Upper lobe of left lung (tissue), 6 donors: ENCODE measurements at regions not wholly inside any gene's neighbourhood (a gene's known extent, or its start where the extent isn't known, plus 50 kb on each side); places are given as distances from the start of the nearest gene placed in this dataset.
"Not testable (repeated sequence)": the region's sequence is repeated elsewhere in the genome, so short reads cannot be mapped to it uniquely, and the experiment has no call there.

ENCODE experiments used
- ATAC-seq, 2 donors: fragments of 200-7000 bp; cut with Tn5 transposase; one replicate each; pipeline ENCODE4 v1.9.1; 2022; ENCODE audit warnings: mild to moderate bottlenecking in 2 of 2, moderate library complexity in 2 of 2; ENCODE audit not compliant: low FRiP score in 2 of 2
- DNase-seq, 2 donors: peaks; one replicate each; pipeline ENCODE4 v3.0.0-alpha.2; 2019 to 2020
- H3K27ac ChIP-seq, 4 donors: fragments of 200-600 bp; sonication (generic); one replicate each; pipeline ENCODE4 v1.5.1; 2016 to 2019
- H3K27me3 ChIP-seq, 4 donors: fragments of 200-600 bp; sonication (generic); one replicate each; pipeline ENCODE4 v1.5.1; 2017 to 2019
- H3K36me3 ChIP-seq, 4 donors: fragments of 200-600 bp; sonication (generic); one replicate each; pipeline ENCODE4 v1.5.1; 2016 to 2019
- H3K4me1 ChIP-seq, 4 donors: fragments of 200-600 bp; sonication (generic); one replicate each; pipeline ENCODE4 v1.5.1; 2018 to 2019
- H3K4me3 ChIP-seq, 4 donors: fragments of 200-600 bp; sonication (generic); one replicate each; pipeline ENCODE4 v1.5.1; 2017 to 2019; ENCODE audit warnings: mild to moderate bottlenecking in 2 of 4, moderate library complexity in 1 of 4
- H3K9me3 ChIP-seq, 4 donors: fragments of 200-600 bp; sonication (generic); one replicate each; pipeline ENCODE4 v1.5.1; 2018 to 2019
- CTCF ChIP-seq, 6 experiments: fragments of 450-650 bp in 4 of 6; fragments of 200-600 bp in 2 of 6; sonication (generic) in 2 of 6; IDR thresholded peaks; one replicate each; pipeline ENCODE4 v1.5.1; 2016 to 2019; ENCODE audit warnings: antibody characterized with exemption in 6 of 6
- EP300 ChIP-seq, 4 donors: sonication (generic); formaldehyde crosslinking; IDR thresholded peaks; one replicate each; pipeline ENCODE4 v1.5.1; 2017; ENCODE audit warnings: antibody characterized with exemption in 4 of 4, control low read depth in 2 of 4
- POLR2A ChIP-seq, 4 donors: fragments of 450-650 bp; IDR thresholded peaks; one replicate each; pipeline ENCODE4 v1.5.1; 2016 to 2017; ENCODE audit warnings: antibody characterized with exemption in 4 of 4, mild to moderate bottlenecking in 2 of 4
- POLR2AphosphoS5 ChIP-seq, 2 donors: sonication (generic); formaldehyde crosslinking; IDR thresholded peaks; one replicate each; pipeline ENCODE4 v1.5.1; 2017; ENCODE audit warnings: antibody characterized with exemption in 2 of 2
- WGBS, 2 donors: methylation state at CpG; one replicate each; pipeline ENCODE4 v1.1.5; 2017 to 2018; 5-methylcytosine and 5-hydroxymethylcytosine counted together
- donor health status: DM: no; HTN: no; CAD: no; lungs with moderate emphysema.
- donor health status: DM: no; HTN: yes; CAD: no; lungs with severe emphysema.

GRCh38 chr1:94660994-94661393 is 119.4 kb upstream of the F3 start:
- no peaks in the 10 kb centered on the region for H3K27me3 ChIP-seq
- DNase-seq: no peak
- ATAC-seq: no peak
- H3K36me3 ChIP-seq: no peaks in the 10 kb centered on the region
- no peak overlapping the region for H3K4me3 ChIP-seq
- no peak overlapping the region for H3K27ac ChIP-seq
- TF ChIP-seq CTCF (IDR thresholded peaks at IDR 0.05): no peak
- TF ChIP-seq EP300 (IDR thresholded peaks at IDR 0.05): no peak
- no peak for TF ChIP-seq POLR2AphosphoS5 (IDR thresholded peaks at IDR 0.05)
- TF ChIP-seq POLR2A (IDR thresholded peaks at IDR 0.05): no peak
- H3K4me1 ChIP-seq: peaks cover 0 to 3% (median 0%) of the 10 kb centered on the region in 4 donors
- no peaks in the 10 kb centered on the region for H3K9me3 ChIP-seq

GRCh38 chr1:94660258-94660657 is 118.7 kb upstream of the F3 start:
- Histone ChIP-seq H3K27ac (no peak overlapping the region), H3K36me3 (no peaks in the 10 kb centered on the region), H3K9me3 (no peaks in the 10 kb centered on the region), H3K4me3 (no peak overlapping the region), H3K27me3 (no peaks in the 10 kb centered on the region), H3K4me1 (peaks cover 0 to 3% (median 0%) of the 10 kb centered on the region in 4 donors)
- no peak for TF ChIP-seq EP300 (IDR thresholded peaks at IDR 0.05)
- no peak for TF ChIP-seq POLR2A (IDR thresholded peaks at IDR 0.05)
- ATAC-seq: no peak
- no peak for DNase-seq
- 47 to 51% methylated on average over 2 of the region's 2 CpGs for WGBS, 2 donors

GRCh38 chr1:94659202-94659601 is 117.6 kb upstream of the F3 start:
- H3K4me1 ChIP-seq, H3K36me3 ChIP-seq, H3K27me3 ChIP-seq, H3K4me3 ChIP-seq, DNase-seq, ATAC-seq, H3K9me3 ChIP-seq, H3K27ac ChIP-seq: not testable (repeated sequence)
- 88 to 93% methylated on average over 1 of the region's 1 CpG for WGBS, 2 donors

GRCh38 chr1:94658221-94658620 is 116.7 kb upstream of the F3 start:
- no peak overlapping the region for H3K27ac ChIP-seq

GRCh38 chr1:94657776-94658175 is 116.2 kb upstream of the F3 start:
- not testable (repeated sequence) for H3K9me3 ChIP-seq, DNase-seq, H3K4me1 ChIP-seq, H3K27ac ChIP-seq, H3K4me3 ChIP-seq, H3K36me3 ChIP-seq, H3K27me3 ChIP-seq
- 65 to 71% methylated on average over 4 of the region's 4 CpGs for WGBS, 2 donors
- peak in 1 of 2 donors; percentile 37 for ATAC-seq

More at GRCh38 chr1:94658221-94658620, 116.7 kb upstream of the F3 start:
- no peaks in the 10 kb centered on the region for H3K9me3 ChIP-seq
- peaks cover 0 to 7% (median 5%) of the 10 kb centered on the region in 4 donors for H3K4me1 ChIP-seq
- H3K36me3 ChIP-seq: no peaks in the 10 kb centered on the region
- no peak for TF ChIP-seq EP300 (IDR thresholded peaks at IDR 0.05)
- no peak for TF ChIP-seq CTCF (IDR thresholded peaks at IDR 0.05)
- no peak for TF ChIP-seq POLR2AphosphoS5 (IDR thresholded peaks at IDR 0.05)
- no peak for TF ChIP-seq POLR2A (IDR thresholded peaks at IDR 0.05)
- ATAC-seq (peak in 1 of 2 donors; percentile 95), DNase-seq (no peak)
- no peaks in the 10 kb centered on the region for H3K27me3 ChIP-seq
- H3K4me3 ChIP-seq: no peak overlapping the region
- 64% methylated on average over 3 of the region's 3 CpGs for WGBS, 2 donors

- Histone ChIP-seq H3K4me3 (no peak overlapping the region), H3K27me3 (no peaks in the 10 kb centered on the region)
- DNase-seq: no peak
Observed at GRCh38 chr1:94656967-94657366, 115.4 kb upstream of the F3 start.

More at GRCh38 chr1:94656967-94657366, 115.4 kb upstream of the F3 start:
- ATAC-seq: no peak
- Histone ChIP-seq H3K36me3 (no peaks in the 10 kb centered on the region), H3K27ac (no peak overlapping the region), H3K4me1 (peaks cover 0 to 7% (median 5%) of the 10 kb centered on the region in 4 donors), H3K9me3 (no peaks in the 10 kb centered on the region)
- WGBS, 2 donors: 84 to 94% methylated on average over 2 of the region's 2 CpGs
- TF ChIP-seq POLR2AphosphoS5 (IDR thresholded peaks at IDR 0.05) (no peak), CTCF (IDR thresholded peaks at IDR 0.05) (no peak), POLR2A (IDR thresholded peaks at IDR 0.05) (no peak), EP300 (IDR thresholded peaks at IDR 0.05) (no peak)
